ENCODE measurements at regions not wholly inside any gene's neighbourhood (a gene's known extent, or its start where the extent isn't known, plus 50 kb on each side); places are given as distances from the start of the nearest gene placed in this dataset.

- Histone ChIP-seq H3K36me3 (ENCODE audit: insufficient read depth, low read length) (no peaks in the 10 kb centered on the region), H3K27ac (ENCODE audit: low read depth, low read length) (no peak overlapping the region), H2AFZ (ENCODE audit: low read length, unreplicated experiment) (no peak overlapping the region), H3K4me3 (ENCODE audit: low read depth, low read length) (no peak overlapping the region), H3K27me3 (ENCODE audit: insufficient read depth, low read length) (no peaks in the 10 kb centered on the region), H3K4me1 (ENCODE audit: control insufficient read depth, insufficient read depth, low read length, unreplicated experiment) (no peaks in the 10 kb centered on the region), H3K79me2 (ENCODE audit: control insufficient read depth, insufficient read depth, low read length, unreplicated experiment) (no peaks in the 10 kb centered on the region)
These were observed 699.8 kb downstream of the NR2F2 start for GRCh38 chr15:97030251-97030650.

- Histone ChIP-seq H2AFZ (ENCODE audit: low read length, unreplicated experiment) (no peak overlapping the region), H3K27ac (ENCODE audit: low read depth, low read length) (no peak overlapping the region), H3K4me3 (ENCODE audit: low read depth, low read length) (no peak overlapping the region), H3K4me1 (ENCODE audit: control insufficient read depth, insufficient read depth, low read length, unreplicated experiment) (no peaks in the 10 kb centered on the region), H3K36me3 (ENCODE audit: insufficient read depth, low read length) (no peaks in the 10 kb centered on the region), H3K79me2 (ENCODE audit: control insufficient read depth, insufficient read depth, low read length, unreplicated experiment) (no peaks in the 10 kb centered on the region), H3K27me3 (ENCODE audit: insufficient read depth, low read length) (no peaks in the 10 kb centered on the region)
These were observed 705.8 kb downstream of the NR2F2 start for GRCh38 chr15:97036301-97036700.

GRCh38 chr15:97037080-97037479, 706.6 kb downstream of the NR2F2 start:
- H3K27ac ChIP-seq (ENCODE audit: low read depth, low read length) = no peak overlapping the region
- no peak overlapping the region for H2AFZ ChIP-seq (ENCODE audit: low read length, unreplicated experiment)
- H3K79me2 ChIP-seq (ENCODE audit: control insufficient read depth, insufficient read depth, low read length, unreplicated experiment) = no peaks in the 10 kb centered on the region
- no peaks in the 10 kb centered on the region for H3K4me1 ChIP-seq (ENCODE audit: control insufficient read depth, insufficient read depth, low read length, unreplicated experiment)
- H3K27me3 ChIP-seq (ENCODE audit: insufficient read depth, low read length) = no peaks in the 10 kb centered on the region
- no peaks in the 10 kb centered on the region for H3K36me3 ChIP-seq (ENCODE audit: insufficient read depth, low read length)
- no peak overlapping the region for H3K4me3 ChIP-seq (ENCODE audit: low read depth, low read length)

GRCh38 chr15:97045666-97046421, 715.3 kb downstream of the NR2F2 start:
- Histone ChIP-seq H3K27ac (ENCODE audit: low read depth, low read length) (no peak overlapping the region), H3K4me1 (ENCODE audit: control insufficient read depth, insufficient read depth, low read length, unreplicated experiment) (no peaks in the 10 kb centered on the region), H2AFZ (ENCODE audit: low read length, unreplicated experiment) (no peak overlapping the region), H3K36me3 (ENCODE audit: insufficient read depth, low read length) (no peaks in the 10 kb centered on the region), H3K79me2 (ENCODE audit: control insufficient read depth, insufficient read depth, low read length, unreplicated experiment) (no peaks in the 10 kb centered on the region), H3K4me3 (ENCODE audit: low read depth, low read length) (no peak overlapping the region), H3K27me3 (ENCODE audit: insufficient read depth, low read length) (no peaks in the 10 kb centered on the region)

DNA sequence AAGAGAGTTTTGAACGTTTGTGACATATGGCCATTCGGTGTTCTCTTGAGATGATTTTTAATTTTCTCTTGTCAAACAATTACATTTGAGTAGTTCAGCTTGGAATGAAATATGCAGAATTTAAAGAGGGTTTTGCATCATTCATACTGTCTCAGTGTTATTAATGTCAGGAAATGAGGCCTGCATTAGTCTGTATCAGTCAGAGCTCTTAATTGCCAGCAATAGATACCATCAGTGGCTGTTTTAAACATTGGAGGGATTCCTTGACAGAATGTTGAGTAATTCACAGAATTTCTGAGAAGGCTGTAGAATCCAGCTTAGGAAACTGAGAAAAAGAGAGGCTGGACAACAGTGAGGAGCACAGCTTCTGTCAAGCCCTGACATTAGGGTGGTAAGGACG, 722.0 kb downstream of the NR2F2 start:
- no peaks in the 10 kb centered on the region for H3K27me3 ChIP-seq (ENCODE audit: insufficient read depth, low read length)
- H3K4me1 ChIP-seq (ENCODE audit: control insufficient read depth, insufficient read depth, low read length, unreplicated experiment) = no peaks in the 10 kb centered on the region
- H3K79me2 ChIP-seq (ENCODE audit: control insufficient read depth, insufficient read depth, low read length, unreplicated experiment) = no peaks in the 10 kb centered on the region
- no peaks in the 10 kb centered on the region for H3K36me3 ChIP-seq (ENCODE audit: insufficient read depth, low read length)
- no peak overlapping the region for H2AFZ ChIP-seq (ENCODE audit: low read length, unreplicated experiment)
- no peak overlapping the region for H3K4me3 ChIP-seq (ENCODE audit: low read depth, low read length)
- H3K27ac ChIP-seq (ENCODE audit: low read depth, low read length) = no peak overlapping the region

DNA sequence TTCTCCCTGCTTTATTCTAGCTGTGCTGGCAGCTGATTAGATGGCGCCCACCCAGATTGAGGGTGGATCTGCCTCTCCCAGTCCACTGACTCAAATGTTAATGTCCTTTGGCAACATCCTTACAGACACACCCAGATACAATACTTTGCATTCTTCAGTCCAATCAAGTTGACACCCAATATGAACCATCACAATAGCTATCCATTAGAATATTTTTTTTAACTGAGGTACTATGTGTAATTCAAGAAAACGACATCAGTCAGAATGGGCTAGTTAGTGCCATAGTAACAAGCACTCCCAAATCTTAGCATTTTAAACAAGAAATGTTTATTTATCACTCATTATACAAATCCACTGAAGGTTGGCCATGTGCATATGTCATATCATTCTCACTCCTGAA, 723.1 kb downstream of the NR2F2 start:
- no peak overlapping the region for H3K4me3 ChIP-seq (ENCODE audit: low read depth, low read length)
- no peaks in the 10 kb centered on the region for H3K27me3 ChIP-seq (ENCODE audit: insufficient read depth, low read length)
- H3K36me3 ChIP-seq (ENCODE audit: insufficient read depth, low read length) = no peaks in the 10 kb centered on the region
- no peak overlapping the region for H2AFZ ChIP-seq (ENCODE audit: low read length, unreplicated experiment)
- H3K4me1 ChIP-seq (ENCODE audit: control insufficient read depth, insufficient read depth, low read length, unreplicated experiment) = no peaks in the 10 kb centered on the region
- H3K27ac ChIP-seq (ENCODE audit: low read depth, low read length) = no peak overlapping the region
- no peaks in the 10 kb centered on the region for H3K79me2 ChIP-seq (ENCODE audit: control insufficient read depth, insufficient read depth, low read length, unreplicated experiment)

- no peaks in the 10 kb centered on the region for H3K4me1 ChIP-seq (ENCODE audit: control insufficient read depth, insufficient read depth, low read length, unreplicated experiment)
- H2AFZ ChIP-seq (ENCODE audit: low read length, unreplicated experiment) = no peak overlapping the region
- no peaks in the 10 kb centered on the region for H3K79me2 ChIP-seq (ENCODE audit: control insufficient read depth, insufficient read depth, low read length, unreplicated experiment)
- no peaks in the 10 kb centered on the region for H3K36me3 ChIP-seq (ENCODE audit: insufficient read depth, low read length)
- no peak overlapping the region for H3K4me3 ChIP-seq (ENCODE audit: low read depth, low read length)
- no peaks in the 10 kb centered on the region for H3K27me3 ChIP-seq (ENCODE audit: insufficient read depth, low read length)
- no peak overlapping the region for H3K27ac ChIP-seq (ENCODE audit: low read depth, low read length)
These were observed 727.0 kb downstream of the NR2F2 start for GRCh38 chr15:97057503-97057902.

DNA sequence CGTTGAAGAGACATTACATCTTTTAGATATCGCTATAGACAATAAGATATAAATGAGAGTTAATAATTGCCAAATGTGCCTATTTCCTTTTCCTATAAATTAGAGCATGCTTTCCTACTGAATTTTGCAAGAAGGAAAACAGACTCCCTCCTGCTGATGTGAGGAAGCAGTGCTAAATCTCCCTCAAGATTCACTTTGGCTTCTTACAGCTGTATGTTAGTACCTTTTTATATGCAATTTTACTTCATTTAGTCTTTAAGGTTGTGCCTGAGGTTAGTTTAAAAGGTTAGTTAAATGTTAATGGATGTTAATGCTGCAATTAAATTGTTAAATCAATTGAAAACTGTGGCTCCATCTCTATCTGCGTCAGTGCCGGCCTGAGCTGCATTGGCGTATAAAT, 728.8 kb downstream of the NR2F2 start:
- Histone ChIP-seq H3K36me3 (ENCODE audit: insufficient read depth, low read length) (no peaks in the 10 kb centered on the region), H3K4me3 (ENCODE audit: low read depth, low read length) (no peak overlapping the region), H3K27me3 (ENCODE audit: insufficient read depth, low read length) (no peaks in the 10 kb centered on the region)

DNA sequence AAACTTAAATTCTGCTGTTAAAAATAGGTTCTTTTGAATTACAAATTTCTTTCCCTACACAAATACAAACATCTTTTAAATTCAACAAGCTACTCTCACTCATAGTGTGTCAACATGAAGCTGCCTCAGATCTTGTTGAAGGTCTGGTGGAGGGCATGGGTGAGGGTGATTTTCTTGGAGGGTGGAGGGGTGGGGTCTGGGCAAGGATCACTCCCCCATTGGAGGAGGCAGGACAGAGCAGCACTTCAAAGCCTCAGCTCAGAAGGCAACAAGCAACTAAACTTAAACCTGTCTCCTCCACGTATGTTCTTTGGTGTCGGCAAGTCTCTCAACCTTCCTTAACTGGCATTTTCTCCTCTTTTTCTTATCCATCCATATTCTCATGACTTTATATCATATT, 730.9 kb downstream of the NR2F2 start:
- Histone ChIP-seq H2AFZ (ENCODE audit: low read length, unreplicated experiment) (no peak overlapping the region), H3K27ac (ENCODE audit: low read depth, low read length) (no peak overlapping the region), H3K27me3 (ENCODE audit: insufficient read depth, low read length) (no peaks in the 10 kb centered on the region), H3K79me2 (ENCODE audit: control insufficient read depth, insufficient read depth, low read length, unreplicated experiment) (no peaks in the 10 kb centered on the region), H3K36me3 (ENCODE audit: insufficient read depth, low read length) (no peaks in the 10 kb centered on the region), H3K4me1 (ENCODE audit: control insufficient read depth, insufficient read depth, low read length, unreplicated experiment) (no peaks in the 10 kb centered on the region), H3K4me3 (ENCODE audit: low read depth, low read length) (no peak overlapping the region)

More for the DNA sequence above, 728.8 kb downstream of the NR2F2 start:
- Histone ChIP-seq H3K27ac (ENCODE audit: low read depth, low read length) (no peak overlapping the region), H3K79me2 (ENCODE audit: control insufficient read depth, insufficient read depth, low read length, unreplicated experiment) (no peaks in the 10 kb centered on the region), H3K4me1 (ENCODE audit: control insufficient read depth, insufficient read depth, low read length, unreplicated experiment) (no peaks in the 10 kb centered on the region), H2AFZ (ENCODE audit: low read length, unreplicated experiment) (no peak overlapping the region)

- no peaks in the 10 kb centered on the region for H3K4me1 ChIP-seq (ENCODE audit: control insufficient read depth, insufficient read depth, low read length, unreplicated experiment)
- no peak overlapping the region for H2AFZ ChIP-seq (ENCODE audit: low read length, unreplicated experiment)
- H3K36me3 ChIP-seq (ENCODE audit: insufficient read depth, low read length) = no peaks in the 10 kb centered on the region
These were observed 741.2 kb downstream of the NR2F2 start for GRCh38 chr15:97071668-97072067.

DNA sequence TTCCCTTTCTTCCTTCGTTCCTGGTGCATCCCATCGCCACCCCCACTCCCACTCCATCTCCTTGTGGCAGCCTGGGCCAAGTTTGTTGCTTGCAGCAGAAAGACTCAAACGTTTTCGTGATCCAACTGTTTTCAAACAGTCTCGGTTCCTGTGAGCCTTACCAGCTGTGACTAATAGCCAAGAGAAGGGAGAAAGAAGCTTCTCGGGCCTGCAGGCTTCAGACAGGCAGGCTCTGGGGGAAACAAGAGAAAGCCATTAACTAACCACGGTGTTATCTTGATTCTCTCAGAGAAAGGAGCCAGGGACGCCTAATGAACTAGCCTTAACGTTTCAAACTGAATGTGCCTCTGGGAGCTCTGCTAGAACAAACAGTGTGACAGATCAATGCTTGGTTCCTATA, 742.0 kb downstream of the NR2F2 start:
- no peak overlapping the region for H3K4me3 ChIP-seq (ENCODE audit: low read depth, low read length)
- no peak overlapping the region for H2AFZ ChIP-seq (ENCODE audit: low read length, unreplicated experiment)
- H3K27ac ChIP-seq (ENCODE audit: low read depth, low read length) = no peak overlapping the region
- H3K27me3 ChIP-seq (ENCODE audit: insufficient read depth, low read length) = no peaks in the 10 kb centered on the region
- no peaks in the 10 kb centered on the region for H3K4me1 ChIP-seq (ENCODE audit: control insufficient read depth, insufficient read depth, low read length, unreplicated experiment)
- H3K36me3 ChIP-seq (ENCODE audit: insufficient read depth, low read length) = no peaks in the 10 kb centered on the region
- no peaks in the 10 kb centered on the region for H3K79me2 ChIP-seq (ENCODE audit: control insufficient read depth, insufficient read depth, low read length, unreplicated experiment)

More at GRCh38 chr15:97071668-97072067, 741.2 kb downstream of the NR2F2 start:
- H3K4me3 ChIP-seq (ENCODE audit: low read depth, low read length) = no peak overlapping the region
- H3K27me3 ChIP-seq (ENCODE audit: insufficient read depth, low read length) = no peaks in the 10 kb centered on the region
- no peak overlapping the region for H3K27ac ChIP-seq (ENCODE audit: low read depth, low read length)
- H3K79me2 ChIP-seq (ENCODE audit: control insufficient read depth, insufficient read depth, low read length, unreplicated experiment) = no peaks in the 10 kb centered on the region
